GM12878 (cell line): ENCODE measurements at regions not wholly inside any gene's neighbourhood (a gene's known extent, or its start where the extent isn't known, plus 50 kb on each side); places are given as distances from the start of the nearest gene placed in this dataset.

Source experiments
- ATAC-seq: fragments of 200-7000 bp; cut with Tn5 transposase; 3 replicates; pipeline ENCODE4 v1.9.1; 2020; ENCODE audit warnings: mild to moderate bottlenecking, moderate library complexity
- BruUV-seq: library from RNA; stranded (reverse); fragments of 400-500 nt; replicated peaks from 2 replicates; lab custom pipeline; 2021; lab: Mats Ljungman, UMichigan
- CTCF ChIA-PET: fragments of 300-600 bp; sonication (Branson Sonifier 250); formaldehyde crosslinking; extraction: SDS; loops from one replicate; lab custom pipeline; 2021; ENCODE audit warnings: inconsistent platforms; lab: Yijun Ruan, JAX
- POLR2A ChIA-PET: fragments of 350-600 bp; formaldehyde crosslinking; extraction: SDS; loops from one replicate; lab custom pipeline; 2021; ENCODE audit warnings: inconsistent platforms; lab: Charles Lee
- RAD21 ChIA-PET: fragments of 300-600 bp; sonication (Branson Sonifier 250); formaldehyde crosslinking; loops from one replicate; lab custom pipeline; 2023; ENCODE audit warnings: antibody characterized with exemption; ENCODE audit not compliant: unreplicated experiment; lab: Charles Lee
- SMC1A ChIA-PET: fragments of 300-600 bp; sonication (Branson Sonifier 250); formaldehyde crosslinking; loops from one replicate; lab custom pipeline; 2023; ENCODE audit not compliant: unreplicated experiment, uncharacterized antibody; lab: Charles Lee
- DNase-seq: peaks from one replicate; pipeline ENCODE4 v3.0.0-alpha.2; 2011; ENCODE audit warnings: low read depth, low spot score
- FAIRE-seq: peaks from 3 replicates; lab custom pipeline; 2011; peaks lifted over from hg19 to GRCh38; lab: Jason Lieb, UNC
- H2AFZ ChIP-seq: 2 replicates; pipeline ENCODE4 v1.6.0; 2011; ENCODE audit warnings: low read depth, low read length, control low read depth; ENCODE audit not compliant: control insufficient read depth
- H3K27ac ChIP-seq: 2 replicates; pipeline ENCODE4 v1.5.1; 2011; ENCODE audit warnings: control low read depth; ENCODE audit not compliant: control insufficient read depth, insufficient read depth
- H3K27me3 ChIP-seq, 2 experiments: replicated peaks in 1 of 2; 2 replicates each; pipeline versions ENCODE4 v1.6.0 to v1.6.1; 2011; ENCODE audit warnings: low read length in 1 of 2; ENCODE audit not compliant: control insufficient read depth in 2 of 2, insufficient read depth in 2 of 2
- H3K36me3 ChIP-seq, 2 experiments: 2 replicates each; pipeline ENCODE4 v1.5.1; 2011; ENCODE audit warnings: low read length in 1 of 2; ENCODE audit not compliant: control insufficient read depth in 2 of 2, insufficient read depth in 2 of 2
- H3K4me1 ChIP-seq: 2 replicates; pipeline ENCODE4 v1.6.1; 2011; ENCODE audit warnings: mild to moderate bottlenecking, low read length, moderate library complexity, mixed read lengths; ENCODE audit not compliant: control insufficient read depth, insufficient read depth
- H3K4me2 ChIP-seq: 2 replicates; pipeline ENCODE4 v1.6.0; 2011; ENCODE audit warnings: control low read depth; ENCODE audit not compliant: control insufficient read depth, insufficient read depth
- H3K4me3 ChIP-seq: fragments of 200-600 bp; sonication (generic); 2 replicates; pipeline ENCODE4 v1.5.1; 2016
- H3K79me2 ChIP-seq: 2 replicates; pipeline ENCODE4 v1.6.0; 2011; ENCODE audit warnings: low read length; ENCODE audit not compliant: control insufficient read depth, insufficient read depth
- H3K9ac ChIP-seq: 2 replicates; pipeline ENCODE4 v1.8.0; 2011; ENCODE audit warnings: low read length, control low read depth, mixed read lengths; ENCODE audit not compliant: control insufficient read depth, insufficient read depth
- H3K9me3 ChIP-seq: replicated peaks from 3 replicates; pipeline ENCODE4 v1.5.1; 2011; ENCODE audit warnings: mild to moderate bottlenecking, low read length; ENCODE audit not compliant: control insufficient read depth, insufficient read depth
- H4K20me1 ChIP-seq: 2 replicates; pipeline ENCODE4 v1.6.0; 2011; ENCODE audit not compliant: control insufficient read depth, insufficient read depth
- CREB1 ChIP-seq: IDR thresholded peaks from 2 replicates; pipeline ENCODE4 v1.6.1; 2012; ENCODE audit warnings: low read depth, mild to moderate bottlenecking, inconsistent platforms
- CREM ChIP-seq: IDR thresholded peaks from 2 replicates; pipeline ENCODE4 v1.6.1; 2014; ENCODE audit warnings: antibody characterized with exemption, low read depth
- ESRRA ChIP-seq: IDR thresholded peaks from 2 replicates; pipeline ENCODE4 v1.6.1; 2012; ENCODE audit warnings: mild to moderate bottlenecking, low read length, improper control_type of control experiment
- SIN3A ChIP-seq: IDR thresholded peaks from 2 replicates; pipeline ENCODE4 v1.6.1; 2012; ENCODE audit warnings: low read depth, low read length, improper control_type of control experiment
- SREBF1 ChIP-seq: IDR thresholded peaks from 2 replicates; pipeline ENCODE4 v1.6.1; 2012; ENCODE audit warnings: mild to moderate bottlenecking, low read length
- ZSCAN29 ChIP-seq: fragments of 450-650 bp; IDR thresholded peaks from 2 replicates; pipeline ENCODE4 v1.6.1; 2017; ENCODE audit warnings: mild to moderate bottlenecking, moderate library complexity
- WGBS: methylation state at CpG from one replicate; pipeline ENCODE4 v1.1.6; 2016; ENCODE audit warnings: low lambda C conversion rate; ENCODE audit not compliant: insufficient replicate concordance, insufficient coverage; ENCODE audit errors: missing lambda C conversion rate; 5-methylcytosine and 5-hydroxymethylcytosine counted together
- in situ Hi-C: fragments of 300-500 bp; cut with MboI; formaldehyde crosslinking; loops from 9 replicates; pipeline ENCODE4 v1.14.3; 2018; ENCODE audit warnings: mixed read lengths
- intact Hi-C: fragments of 100-400 bp; cut with micrococcal nuclease; formaldehyde crosslinking; loops from one replicate; pipeline ENCODE4 v1.14.2; 2022; ENCODE audit not compliant: unreplicated experiment
- TF ChIP-seq, protein P1 (sequence below): fragments of 150-350 bp; IDR thresholded peaks from 2 replicates; pipeline ENCODE4 v1.6.1; 2016; ENCODE audit warnings: low read depth, low read length

DNA sequence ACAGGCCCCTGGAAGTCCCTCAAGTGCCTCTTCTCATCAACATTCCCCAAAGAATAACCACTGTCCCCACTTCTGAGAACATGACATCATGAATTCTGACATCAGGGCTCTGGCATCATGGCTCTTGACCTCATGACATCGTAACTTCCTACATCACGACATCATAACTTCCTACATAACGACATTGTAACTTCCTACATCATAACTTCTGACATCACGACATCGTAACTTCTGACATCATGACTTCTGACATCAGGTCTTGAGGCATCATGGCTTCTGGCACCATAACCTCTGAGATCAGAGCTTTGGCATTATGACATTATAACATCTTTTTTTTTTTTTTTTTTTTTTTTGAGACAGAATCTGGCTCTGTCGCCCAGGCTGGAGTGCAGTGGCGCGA, 66.7 kb upstream of the FAM20C start:
- CTCF ChIA-PET: no interaction called here
- BruUV-seq: no TSS peak
- 78% methylated on average over 5 of the region's 8 CpGs for WGBS
- intact Hi-C loops: no loop called here
- no peak overlapping the region for H2AFZ ChIP-seq
- no peak for TF ChIP-seq SIN3A
- peak; percentile 82 for TF ChIP-seq CREB1
- TF ChIP-seq ZSCAN29: no peak
- no peak for TF ChIP-seq SREBF1
- 0 out of 2 replicates have a peak, but pooled peaks have one; percentile 19 for TF ChIP-seq CREM
- no peak for TF ChIP-seq ESRRA
- TF ChIP-seq, protein P1, sequence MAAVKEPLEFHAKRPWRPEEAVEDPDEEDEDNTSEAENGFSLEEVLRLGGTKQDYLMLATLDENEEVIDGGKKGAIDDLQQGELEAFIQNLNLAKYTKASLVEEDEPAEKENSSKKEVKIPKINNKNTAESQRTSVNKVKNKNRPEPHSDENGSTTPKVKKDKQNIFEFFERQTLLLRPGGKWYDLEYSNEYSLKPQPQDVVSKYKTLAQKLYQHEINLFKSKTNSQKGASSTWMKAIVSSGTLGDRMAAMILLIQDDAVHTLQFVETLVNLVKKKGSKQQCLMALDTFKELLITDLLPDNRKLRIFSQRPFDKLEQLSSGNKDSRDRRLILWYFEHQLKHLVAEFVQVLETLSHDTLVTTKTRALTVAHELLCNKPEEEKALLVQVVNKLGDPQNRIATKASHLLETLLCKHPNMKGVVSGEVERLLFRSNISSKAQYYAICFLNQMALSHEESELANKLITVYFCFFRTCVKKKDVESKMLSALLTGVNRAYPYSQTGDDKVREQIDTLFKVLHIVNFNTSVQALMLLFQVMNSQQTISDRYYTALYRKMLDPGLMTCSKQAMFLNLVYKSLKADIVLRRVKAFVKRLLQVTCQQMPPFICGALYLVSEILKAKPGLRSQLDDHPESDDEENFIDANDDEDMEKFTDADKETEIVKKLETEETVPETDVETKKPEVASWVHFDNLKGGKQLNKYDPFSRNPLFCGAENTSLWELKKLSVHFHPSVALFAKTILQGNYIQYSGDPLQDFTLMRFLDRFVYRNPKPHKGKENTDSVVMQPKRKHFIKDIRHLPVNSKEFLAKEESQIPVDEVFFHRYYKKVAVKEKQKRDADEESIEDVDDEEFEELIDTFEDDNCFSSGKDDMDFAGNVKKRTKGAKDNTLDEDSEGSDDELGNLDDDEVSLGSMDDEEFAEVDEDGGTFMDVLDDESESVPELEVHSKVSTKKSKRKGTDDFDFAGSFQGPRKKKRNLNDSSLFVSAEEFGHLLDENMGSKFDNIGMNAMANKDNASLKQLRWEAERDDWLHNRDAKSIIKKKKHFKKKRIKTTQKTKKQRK: no peak
- TF ChIP-seq, all 136 proteins: peak for 2
- no peak overlapping the region for H3K4me3 ChIP-seq
- ChIA-PET RAD21 (no interaction called here), SMC1A (no interaction called here), POLR2A (no interaction called here)
- no peaks in the 10 kb centered on the region for H3K27me3 ChIP-seq
- H3K9me3 ChIP-seq: no peaks in the 10 kb centered on the region
- no peaks in the 10 kb centered on the region for H4K20me1 ChIP-seq
- H3K36me3 ChIP-seq: no peaks in the 10 kb centered on the region
- no peak for DNase-seq
- in situ Hi-C loops: no loop called here
- no peak overlapping the region for H3K9ac ChIP-seq
- no peaks in the 10 kb centered on the region for H3K4me1 ChIP-seq
- no peak for ATAC-seq
- H3K27ac ChIP-seq: no peak overlapping the region
- no peaks in the 10 kb centered on the region for H3K79me2 ChIP-seq
- H3K4me2 ChIP-seq: no peak overlapping the region
- no peak for FAIRE-seq
